ENCODE measurements at regions not wholly inside any gene's neighbourhood (a gene's known extent, or its start where the extent isn't known, plus 50 kb on each side); places are given as distances from the start of the nearest gene placed in this dataset.

DNA sequence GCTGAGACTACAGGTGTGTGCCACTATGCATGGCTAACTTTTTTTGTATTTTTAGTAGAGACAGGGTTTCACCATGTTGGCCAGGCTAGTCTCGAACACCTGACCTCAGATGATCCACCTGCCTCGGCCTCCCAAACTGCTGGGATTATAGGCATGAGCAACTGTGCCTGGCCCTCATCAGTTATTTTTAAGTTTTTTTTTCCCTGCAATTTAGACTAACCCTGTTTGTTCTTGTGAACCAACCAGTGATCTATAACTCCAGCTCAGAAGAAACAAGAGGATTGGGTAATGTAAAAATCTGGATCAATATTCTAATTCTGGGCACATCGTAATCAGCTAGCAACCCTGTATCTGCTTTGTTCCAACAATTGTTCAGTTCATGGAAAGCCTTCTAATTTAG, 155.7 kb downstream of the NXNL2 start:
- Histone ChIP-seq H3K27me3 (replicated peaks in 1 of 4; ENCODE audit: control insufficient read depth in 3 of 4, extremely low read depth in 1 of 4, insufficient read depth in 3 of 4, low read length in 3 of 4) (no peaks in the 10 kb centered on the region), H3K79me1 (ENCODE audit: low read depth, low read length) (no peaks in the 10 kb centered on the region), H3K4me3 (ENCODE audit: extremely low read depth in 1 of 4, insufficient read depth in 2 of 4, low read depth in 3 of 4, low read length in 4 of 4) (no peak overlapping the region), H4K91ac (replicated peaks; ENCODE audit: insufficient read length, low read length) (no peak overlapping the region), H3K4ac (replicated peaks; ENCODE audit: insufficient read length, low read depth, low read length) (no peak overlapping the region), H3K4me2 (ENCODE audit: insufficient read depth in 1 of 2, low read depth in 2 of 2, low read length in 2 of 2) (no peak overlapping the region), H3K9me3 (ENCODE audit: insufficient read depth in 2 of 2, low read depth in 1 of 2, low read length in 1 of 2) (peaks cover 0 to 8% of the 10 kb centered on the region in 2 experiments; a peak in 2 of 4 replicates), H3K14ac (ENCODE audit: insufficient read length) (no peak overlapping the region), H4K8ac (ENCODE audit: extremely low read depth, insufficient read depth, low read length) (no peak overlapping the region), H3K56ac (replicated peaks; ENCODE audit: insufficient read length, low read depth, low read length) (no peak overlapping the region), H2AFZ (ENCODE audit: low read length) (no peak overlapping the region), H3K79me2 (ENCODE audit: control insufficient read depth in 1 of 2, insufficient read depth in 2 of 2, low read length in 2 of 2) (no peaks in the 10 kb centered on the region), H2BK15ac (ENCODE audit: low read length) (no peak overlapping the region), H3K23me2 (ENCODE audit: low read depth, low read length) (no peaks in the 10 kb centered on the region), H4K20me1 (replicated peaks in 1 of 2; ENCODE audit: control insufficient read depth in 1 of 2, insufficient read depth in 2 of 2, low read length in 2 of 2) (no peaks in the 10 kb centered on the region), H4K5ac (ENCODE audit: insufficient read length, low read depth, low read length) (no peak overlapping the region), H2BK5ac (ENCODE audit: low read depth, low read length) (no peak overlapping the region), H2BK12ac (ENCODE audit: low read depth, low read length) (no peak overlapping the region), H3K18ac (ENCODE audit: extremely low read depth, low read length) (no peak overlapping the region), H3K36me3 (ENCODE audit: control insufficient read depth in 2 of 4, insufficient read depth in 4 of 4, low read length in 3 of 4) (no peaks in the 10 kb centered on the region; a peak in 1 of 8 replicates), H2AK5ac (ENCODE audit: low read depth, low read length) (no peak overlapping the region), H2BK20ac (ENCODE audit: low read length) (no peak overlapping the region), H3K27ac (ENCODE audit: low read depth, low read length) (no peak overlapping the region), H3K9ac (replicated peaks in 1 of 4; ENCODE audit: extremely low read depth in 1 of 4, low read depth in 3 of 4, low read length in 3 of 4) (no peak overlapping the region), H2BK120ac (replicated peaks; ENCODE audit: low read depth, low read length) (no peak overlapping the region), H3K4me1 (replicated peaks in 1 of 4; ENCODE audit: control insufficient read depth in 3 of 4, insufficient read depth in 4 of 4, low read length in 3 of 4) (no peaks in the 10 kb centered on the region), H3K23ac (ENCODE audit: insufficient read length) (no peak overlapping the region)
- POLR2A ChIA-PET (ENCODE audit: partially characterized antibody), result interaction anchor here (0.6 kb wide), 1 partner anchor 673 kb away, joined by 3 read pairs; no protein-coding TSS in a partner anchor
- DNase-seq (ENCODE audit: low read depth in 1 of 2, low spot score in 2 of 2) (no peak), FAIRE-seq (no peak)
- WGBS, 2 experiments (ENCODE audit: extremely low coverage in 1 of 2, insufficient coverage in 1 of 2, insufficient read length in 1 of 2, insufficient replicate concordance in 2 of 2, low coverage in 1 of 2, low lambda C conversion rate in 2 of 2, missing lambda C conversion rate in 1 of 2), result 90% methylated on average over 3 of the region's 3 CpGs; no CpG with 5 or more reads in 1 of the 2 experiments
- TF ChIP-seq TAF7 (optimal IDR thresholded peaks at IDR 0.05; ENCODE audit: borderline replicate concordance, low read depth, low read length), result no peak
- no peak for TF ChIP-seq TAF1 (IDR thresholded peaks at IDR 0.05; ENCODE audit: low read depth, low read length)
- TF ChIP-seq CREB1 (IDR thresholded peaks at IDR 0.05), result no peak
- CTCF ChIA-PET (ENCODE audit: partially characterized antibody), result no interaction called here

Measured in H1 (cell line).